ENCODE measurements at regions not wholly inside any gene's neighbourhood (a gene's known extent, or its start where the extent isn't known, plus 50 kb on each side); places are given as distances from the start of the nearest gene placed in this dataset.
"Not testable (repeated sequence)": the region's sequence is repeated elsewhere in the genome, so short reads cannot be mapped to it uniquely, and the experiment has no call there.

DNA sequence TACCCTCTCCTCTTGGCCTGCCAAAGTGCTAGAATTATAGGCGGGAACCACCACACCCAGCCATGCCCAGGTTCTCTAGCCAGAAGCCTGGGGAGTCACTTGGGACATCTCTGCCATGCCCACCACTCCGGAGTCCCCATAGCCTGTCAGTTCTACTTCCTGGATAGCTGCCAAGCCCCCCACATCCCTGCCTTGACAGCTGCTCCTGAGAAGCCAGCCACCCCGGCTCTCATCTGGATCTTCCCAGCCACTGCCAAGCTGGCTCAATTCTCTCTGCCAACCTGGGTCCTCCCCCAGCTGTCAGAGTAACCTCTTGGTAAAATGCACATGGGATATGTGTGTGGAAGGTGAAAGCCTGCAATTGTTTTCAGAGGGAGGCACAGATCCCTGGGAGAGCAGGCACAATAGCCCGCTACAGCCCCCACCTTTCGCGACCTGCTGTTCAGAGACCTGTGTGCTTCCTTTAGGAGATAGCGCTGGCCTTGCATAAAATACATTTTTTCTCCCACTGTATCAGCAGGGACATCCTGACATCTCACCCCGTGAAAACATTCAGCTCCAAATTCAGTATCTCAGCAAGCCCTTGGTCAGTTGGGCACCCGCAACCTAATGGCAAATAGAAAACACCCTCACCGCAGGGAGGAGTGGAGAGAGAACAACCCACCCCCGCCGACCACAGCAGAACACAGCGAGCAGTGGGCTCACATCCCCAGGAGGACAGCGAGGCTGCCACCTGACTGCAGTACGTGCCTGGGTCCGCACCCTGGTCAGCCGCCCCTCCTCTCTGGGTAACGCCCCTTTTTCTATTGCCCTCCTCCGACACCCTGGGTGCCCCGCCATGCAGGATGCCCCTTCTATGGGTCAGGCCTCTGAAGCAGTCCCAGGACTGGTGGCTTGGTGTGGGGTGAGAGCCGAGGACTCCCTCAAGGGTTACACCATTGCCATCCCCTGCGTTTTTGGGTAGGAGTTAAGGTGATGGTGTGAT lies 1342.2 kb downstream of the BRD1 start:
- DNase-seq: peak; percentile 77

DNA sequence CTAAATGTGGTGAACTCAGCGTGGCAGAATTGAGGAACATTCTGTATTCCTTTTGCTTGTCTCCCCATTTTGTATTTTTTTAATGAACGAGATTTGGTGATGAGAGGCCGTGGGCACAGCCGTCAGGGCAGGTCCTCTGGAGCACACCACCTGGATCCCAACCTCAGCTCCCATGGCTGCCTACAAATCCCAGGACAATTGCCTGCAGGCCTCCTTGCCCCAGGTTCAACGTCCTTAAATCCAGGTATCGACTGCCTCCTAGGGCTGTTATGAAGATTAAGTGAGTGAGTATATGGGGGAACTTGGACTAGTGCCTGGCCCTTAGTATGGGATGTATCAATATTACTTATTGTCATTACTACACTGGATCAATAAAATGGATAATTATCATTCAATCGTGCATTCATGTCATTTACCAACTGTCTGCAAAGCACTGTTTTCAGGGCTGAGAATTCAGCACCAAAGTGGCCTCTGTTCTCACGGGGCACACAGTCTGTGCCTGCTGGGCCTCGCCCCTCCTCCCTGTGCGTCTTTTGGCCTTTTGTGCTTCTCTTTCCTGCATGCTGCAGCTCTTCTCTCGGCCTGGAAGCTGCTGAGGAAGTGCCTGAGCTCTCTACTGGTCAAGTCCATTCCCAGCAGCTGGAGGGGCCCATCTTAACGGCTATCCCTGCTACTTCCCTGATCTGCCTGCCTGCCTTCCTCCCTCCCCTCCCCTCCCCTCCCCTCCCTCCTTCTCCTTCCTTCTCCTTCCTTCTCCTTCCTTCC lies 1343.7 kb downstream of the BRD1 start:
- no peak for DNase-seq

DNA sequence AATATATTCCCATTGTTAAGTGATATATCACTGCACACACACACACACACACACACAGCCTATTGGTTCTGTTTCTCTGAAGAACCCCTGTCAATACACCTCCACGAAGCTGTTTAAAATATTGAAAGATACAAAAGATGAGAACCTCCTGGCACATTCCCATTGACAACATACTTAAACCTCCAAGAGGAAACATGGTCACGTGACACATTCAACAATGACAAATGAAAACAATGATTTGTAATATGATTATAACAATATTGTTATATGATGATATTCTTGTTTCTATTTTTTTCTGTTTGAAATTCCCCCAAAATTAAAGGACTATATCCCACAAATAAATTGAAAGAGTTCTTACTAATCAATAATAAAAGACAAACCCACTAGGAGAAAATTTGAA lies 1344.9 kb downstream of the BRD1 start:
- DNase-seq: no peak

DNA sequence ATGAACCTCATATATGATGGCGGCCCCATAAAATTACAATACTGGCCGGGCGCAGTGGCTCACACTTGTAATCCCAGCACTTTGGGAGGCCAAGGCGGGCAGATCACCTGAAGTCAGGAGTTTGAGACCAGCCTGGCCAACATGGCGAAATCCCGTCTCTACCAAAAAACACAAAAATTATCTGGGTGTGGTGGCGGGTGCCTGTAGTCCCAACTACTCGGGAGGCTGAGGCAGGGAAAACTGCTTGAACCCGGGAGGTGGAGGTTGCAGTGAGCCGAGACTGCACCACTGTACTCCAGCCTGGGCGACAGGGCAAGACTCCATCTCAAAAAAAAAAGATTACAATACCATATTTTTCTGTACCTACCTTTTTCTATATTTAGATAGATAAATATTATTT lies 1345.5 kb downstream of the BRD1 start:
- DNase-seq: not testable (repeated sequence)

DNA sequence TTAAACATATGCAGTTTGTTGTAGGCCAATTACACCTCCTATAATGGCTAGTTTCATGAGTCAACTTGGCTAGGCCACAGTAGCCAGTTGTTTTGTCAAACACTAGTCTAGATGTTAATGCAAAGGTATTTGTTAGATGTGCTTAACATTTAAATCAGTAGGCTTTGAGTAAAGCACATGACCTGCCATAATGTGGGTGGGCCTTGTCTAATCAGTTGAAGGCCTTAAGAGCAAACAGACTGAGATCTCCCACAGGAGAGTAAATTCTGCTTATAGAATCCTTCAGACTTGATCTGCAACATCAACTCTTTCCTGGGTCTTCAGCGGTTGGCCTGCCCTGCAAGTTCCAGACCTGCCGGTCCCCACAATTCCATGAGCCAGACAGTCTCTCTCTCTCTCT lies 1345.9 kb downstream of the BRD1 start:
- DNase-seq: no peak

DNA sequence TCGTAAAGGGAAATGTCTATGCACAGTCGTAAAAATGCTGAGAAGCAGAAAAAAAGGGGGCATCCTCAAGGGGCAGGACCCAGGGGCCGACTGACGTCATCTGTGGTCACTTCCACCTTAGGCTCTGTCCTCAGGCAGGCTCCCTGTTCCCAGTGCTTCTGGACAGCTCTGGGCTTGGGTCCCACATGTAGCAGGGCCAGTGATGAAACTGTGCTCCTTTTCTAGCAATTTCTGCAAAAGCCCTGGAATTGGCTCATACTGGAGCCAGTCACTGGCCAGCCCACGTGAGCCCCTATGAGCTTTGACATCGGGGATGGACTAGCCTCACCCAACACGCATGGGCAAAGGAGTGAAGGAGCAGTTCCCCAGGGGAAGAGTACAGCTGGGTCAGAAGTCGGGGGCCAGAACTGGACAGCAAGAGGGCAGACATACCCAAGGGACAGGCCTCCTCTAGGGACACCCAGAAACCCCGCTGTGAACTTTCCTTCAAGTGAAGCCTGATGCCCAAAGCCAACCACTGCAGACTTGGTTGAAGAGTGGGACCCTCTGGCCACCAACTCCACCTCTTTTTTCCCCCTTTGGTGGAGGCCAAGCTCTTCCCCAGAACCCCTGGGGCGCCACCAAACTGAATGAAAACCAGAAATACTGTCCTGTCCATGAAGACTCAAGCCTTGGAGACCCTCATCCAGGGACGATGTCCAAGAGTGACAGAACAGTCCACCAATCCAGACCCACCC lies 1349.0 kb downstream of the BRD1 start:
- DNase-seq: no peak

DNA sequence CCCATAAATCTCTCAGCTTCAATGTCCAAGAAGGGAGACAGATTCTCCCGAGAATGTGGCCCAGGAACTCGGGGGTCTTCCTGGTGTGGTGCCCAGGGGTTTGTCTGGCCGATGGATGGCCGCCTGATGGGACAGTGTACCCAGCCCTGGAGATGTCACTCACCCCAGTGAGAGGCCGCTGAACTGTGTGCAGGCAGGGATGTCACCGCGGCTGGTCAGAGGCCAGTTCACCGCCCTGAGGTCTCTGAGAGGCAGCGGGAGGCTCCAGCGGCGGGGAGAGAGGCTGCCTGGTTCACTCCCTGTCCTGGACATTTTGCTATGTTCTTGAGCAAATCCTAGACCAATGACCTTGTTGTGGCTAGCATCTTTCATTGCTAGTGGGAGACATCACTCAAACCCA lies 1349.5 kb downstream of the BRD1 start:
- no peak for DNase-seq

DNA sequence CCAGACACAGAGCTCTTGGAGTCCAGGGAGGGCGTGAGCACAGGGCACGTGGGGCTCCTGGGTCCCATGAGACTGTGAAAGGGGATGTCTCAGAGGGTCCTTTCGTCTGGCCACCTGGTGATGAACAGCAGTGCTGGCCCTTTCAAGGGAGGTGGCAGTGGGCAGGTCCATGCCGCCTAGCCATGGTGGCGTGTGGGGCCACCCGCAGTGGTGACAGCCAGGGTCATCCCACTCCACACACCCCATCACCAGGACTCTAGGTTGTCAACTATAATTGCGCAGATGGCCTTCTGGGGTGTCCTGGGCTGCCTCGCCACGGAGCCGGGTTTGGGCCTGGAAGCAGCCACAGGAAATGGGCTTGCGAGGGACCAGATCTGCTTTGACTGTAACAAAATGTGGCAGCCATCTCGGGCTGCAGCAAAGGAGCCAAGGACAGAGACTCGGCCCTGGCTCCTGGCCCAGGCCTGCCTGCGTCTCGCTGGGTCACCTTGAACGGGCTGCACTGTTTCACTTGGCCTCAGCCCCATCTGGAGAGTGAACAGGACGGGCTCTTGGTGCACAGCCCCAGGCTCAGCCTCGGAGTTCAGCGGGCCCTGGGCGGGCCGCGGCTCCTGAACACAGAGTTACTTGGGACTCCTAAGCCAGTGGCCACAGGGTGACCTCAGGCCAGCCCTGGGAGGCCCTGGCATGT lies 1350.5 kb downstream of the BRD1 start:
- no peak for DNase-seq

DNA sequence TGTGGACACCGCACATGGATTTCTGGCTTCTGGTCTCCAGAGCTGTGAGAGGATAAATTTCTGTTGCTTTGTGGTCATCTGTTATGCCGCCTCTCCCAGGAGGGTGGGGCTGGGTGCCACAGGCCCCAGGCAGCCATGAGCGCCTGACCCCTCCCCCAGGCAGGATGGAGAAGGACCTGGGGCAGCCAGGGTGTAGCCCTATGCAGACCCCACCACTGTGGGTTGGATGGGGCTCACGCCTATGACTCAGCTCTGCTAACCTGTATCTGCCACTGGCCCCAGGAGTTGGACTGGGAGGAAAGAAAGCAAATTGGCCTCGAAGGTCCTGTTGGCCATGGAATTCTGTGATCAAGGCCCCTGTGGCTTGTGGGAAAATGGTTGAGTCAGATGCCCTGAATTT lies 1351.1 kb downstream of the BRD1 start:
- no peak for DNase-seq

DNA sequence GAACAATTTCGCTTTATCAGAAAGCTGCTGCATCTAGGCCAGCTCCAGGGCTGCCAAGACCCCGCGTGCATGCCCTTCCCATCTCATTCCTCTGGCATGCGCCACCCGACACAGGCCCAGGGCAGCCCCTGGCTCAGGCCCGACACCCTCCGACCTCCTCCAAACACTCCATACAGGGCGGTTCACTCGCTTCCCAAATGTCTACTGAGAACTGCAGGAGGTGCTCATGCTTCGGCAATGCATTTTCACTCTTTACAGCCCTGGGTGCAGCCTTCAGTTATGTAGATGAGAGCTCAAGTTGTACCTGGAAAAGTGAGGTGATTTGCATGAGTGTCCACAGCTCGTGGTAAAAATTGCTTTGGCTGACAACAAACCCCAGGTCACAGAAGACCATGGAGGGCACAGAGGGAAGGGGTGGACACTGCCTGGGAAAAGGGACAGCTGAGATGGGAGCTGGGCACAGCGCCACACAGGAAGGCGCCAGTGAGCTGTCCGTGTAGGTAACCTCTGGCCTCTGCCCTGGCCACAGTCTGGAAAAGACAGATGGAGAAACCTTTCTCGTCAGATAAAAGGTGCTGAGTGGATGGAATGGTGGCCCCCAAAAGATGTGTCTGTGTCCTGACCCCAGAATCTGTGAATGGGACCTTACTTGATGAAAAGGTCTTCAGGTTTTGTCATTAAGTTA lies 1351.9 kb downstream of the BRD1 start:
- no peak for DNase-seq

DNA sequence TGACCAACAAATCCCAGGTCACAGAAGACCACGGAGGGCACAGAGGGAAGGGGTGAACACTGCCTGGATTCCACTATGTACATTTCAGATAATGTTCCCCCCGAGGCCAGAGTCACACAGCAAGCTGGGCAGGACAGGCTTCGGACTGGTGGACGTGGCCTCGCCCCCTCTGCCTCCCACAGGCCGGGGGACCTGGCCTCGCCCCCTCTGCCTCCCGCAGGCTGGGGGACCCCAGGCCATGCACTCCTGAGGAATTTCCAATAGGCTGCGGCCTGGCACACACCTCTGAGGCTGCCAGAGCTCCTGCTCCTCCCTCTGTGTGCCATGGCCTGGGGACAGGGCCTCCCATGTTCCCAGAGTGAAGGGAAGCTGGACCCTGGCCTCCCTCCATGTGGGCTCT lies 1352.8 kb downstream of the BRD1 start:
- DNase-seq: no peak

DNA sequence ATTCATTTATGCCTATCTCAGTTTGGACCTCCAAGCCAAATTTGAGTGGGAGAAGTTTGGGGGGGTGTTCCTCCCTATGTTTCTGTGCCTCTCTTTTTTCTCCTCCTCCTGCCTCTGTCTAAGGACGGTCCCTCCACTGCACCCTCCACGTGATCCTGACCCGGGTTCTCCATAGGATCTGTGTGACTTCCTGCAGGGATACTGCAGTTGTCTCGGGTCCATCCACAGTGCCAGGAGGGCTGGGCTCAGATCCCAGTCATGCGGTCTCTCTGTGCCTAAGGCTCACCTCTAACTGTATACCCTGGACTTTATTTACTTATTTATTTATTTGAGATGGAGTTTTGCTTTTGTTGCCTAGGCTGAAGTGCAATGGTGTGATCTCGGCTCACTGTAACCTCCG lies 1354.5 kb downstream of the BRD1 start:
- no peak for DNase-seq

DNA sequence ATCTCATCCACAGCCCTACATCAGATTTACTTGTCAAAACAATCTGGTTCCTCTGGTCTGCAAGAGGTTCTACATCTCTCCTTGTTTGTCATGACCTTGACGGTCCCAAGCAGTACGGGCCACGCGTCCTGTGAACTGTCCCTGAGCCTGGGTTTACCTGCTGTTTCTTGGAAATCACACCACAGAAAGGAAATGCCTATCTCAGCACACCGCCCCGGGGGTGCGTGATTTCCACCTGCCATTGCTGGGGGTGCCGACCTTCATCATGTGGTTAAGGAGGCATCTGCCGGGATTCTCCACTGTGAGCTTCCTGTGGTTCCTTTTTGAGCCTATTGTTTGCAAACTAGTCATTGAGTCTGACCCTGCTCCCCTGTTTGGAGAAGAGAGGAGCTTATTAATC lies 1363.4 kb downstream of the BRD1 start:
- no peak for DNase-seq

DNA sequence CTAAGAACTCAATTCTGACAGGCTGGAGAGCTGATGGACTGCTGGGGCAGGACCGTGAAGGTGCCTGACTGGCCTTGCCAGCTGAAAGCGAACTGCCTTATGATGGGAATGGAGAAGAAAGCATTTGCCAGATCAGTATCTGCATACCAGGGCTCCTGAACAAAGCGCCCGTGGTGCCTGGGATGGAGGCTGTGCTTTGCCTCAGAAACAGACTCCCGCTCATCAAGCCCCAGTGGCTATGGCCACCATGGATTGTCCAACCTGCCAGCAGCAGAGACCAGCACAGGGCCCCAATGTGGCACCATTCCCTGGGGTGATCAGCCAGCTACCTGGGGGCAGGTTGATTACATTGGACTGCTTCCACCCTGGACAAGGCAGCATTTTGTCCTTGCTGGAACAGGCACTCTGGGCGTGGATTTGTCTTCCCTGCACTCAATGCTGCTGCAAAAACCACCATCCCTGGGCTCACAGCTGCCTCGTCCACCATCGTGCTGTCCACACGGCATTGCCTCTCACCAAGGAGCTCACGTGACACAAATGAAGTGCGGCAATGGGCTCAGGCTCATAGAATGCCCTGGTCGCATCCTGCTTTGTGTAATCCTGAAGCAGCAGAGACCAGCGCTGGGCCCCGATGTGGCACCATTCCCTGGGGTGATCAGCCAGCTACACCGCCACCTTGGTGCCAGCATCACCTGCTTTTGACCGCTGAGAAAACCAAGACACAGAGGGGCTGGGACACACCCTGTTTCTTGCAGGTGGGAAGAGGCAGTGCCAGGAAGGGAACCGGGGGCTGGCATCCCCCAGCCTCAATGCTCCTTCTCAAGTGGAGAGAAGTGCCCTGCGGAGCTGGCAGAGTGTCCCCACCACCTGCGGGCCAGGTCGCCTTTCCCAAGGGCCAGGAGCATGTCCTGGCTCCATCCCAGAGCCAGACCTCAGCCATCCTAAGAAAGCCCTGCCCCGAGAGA lies 1367.5 kb downstream of the BRD1 start:
- DNase-seq: no peak

DNA sequence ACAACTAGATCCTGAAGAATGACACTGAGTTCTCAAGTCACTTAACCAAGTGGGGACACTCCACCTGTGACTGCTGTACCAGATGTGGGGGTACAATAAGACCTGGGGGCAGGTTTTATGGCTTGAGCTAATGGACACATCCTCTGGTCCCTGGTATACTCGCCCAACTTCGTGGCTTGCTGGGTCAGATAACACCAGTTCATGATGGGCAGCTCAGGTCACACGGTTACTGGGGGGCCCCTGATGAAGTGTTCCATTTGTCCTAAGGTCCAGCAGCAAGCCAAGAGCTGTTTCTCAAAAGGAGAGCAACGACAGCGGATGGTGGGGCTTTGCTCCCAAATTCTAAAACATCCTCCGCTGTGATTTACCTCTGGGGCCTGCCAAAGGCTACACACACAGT lies 1368.4 kb downstream of the BRD1 start:
- DNase-seq: no peak

DNA sequence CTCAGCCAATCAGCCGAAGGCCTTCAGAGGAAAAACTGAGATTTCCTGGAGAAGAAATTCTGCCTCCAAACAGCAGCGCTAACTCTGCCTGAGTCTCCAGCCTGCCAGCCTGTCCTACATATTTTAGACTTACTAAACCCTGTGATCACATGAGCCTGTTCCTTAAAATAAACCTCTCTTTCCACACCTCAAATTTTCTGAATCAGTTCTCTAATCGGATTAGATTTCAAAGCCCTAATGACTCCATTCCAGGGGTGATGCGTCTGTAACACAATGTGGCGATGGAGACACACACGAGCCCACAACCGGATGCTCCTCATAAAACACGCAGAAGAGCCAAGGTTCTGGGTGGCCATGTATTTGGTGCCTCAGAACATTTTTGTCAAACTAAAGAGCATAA lies 1371.2 kb downstream of the BRD1 start:
- no peak for DNase-seq

DNA sequence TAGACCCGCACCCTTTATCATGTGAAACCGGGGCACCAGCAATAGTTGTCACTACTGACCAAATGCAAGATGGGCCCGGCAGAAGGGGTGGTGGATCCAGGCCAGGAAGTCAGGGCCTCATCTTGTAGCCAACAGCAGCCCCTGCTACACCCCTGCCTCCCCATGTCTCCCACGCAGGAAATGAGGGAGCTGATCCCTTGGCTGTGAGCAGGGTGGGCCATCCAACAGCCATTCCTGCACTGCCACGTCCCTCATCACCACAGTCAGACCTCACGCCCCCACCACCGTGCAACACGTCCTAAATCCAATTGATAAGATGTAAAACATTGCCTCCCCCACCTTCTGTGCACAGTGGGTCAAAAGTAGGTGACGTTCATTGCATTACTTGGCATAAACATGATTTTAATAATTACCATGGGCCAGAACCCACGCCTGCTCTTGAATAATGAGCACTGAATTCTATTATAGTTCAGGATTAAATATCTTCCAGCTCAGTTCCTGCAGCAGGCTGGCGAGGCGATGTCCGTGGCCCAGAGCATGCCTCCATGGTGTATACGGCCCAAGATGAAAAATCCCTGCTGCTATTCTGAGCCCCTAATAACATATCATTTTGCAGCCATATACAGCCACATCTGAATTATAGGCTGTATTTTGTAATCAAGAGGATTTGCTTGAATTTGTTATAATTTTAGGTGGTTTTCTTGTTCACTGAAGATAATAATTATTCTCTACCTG lies 1373.8 kb downstream of the BRD1 start:
- DNase-seq: no peak

DNA sequence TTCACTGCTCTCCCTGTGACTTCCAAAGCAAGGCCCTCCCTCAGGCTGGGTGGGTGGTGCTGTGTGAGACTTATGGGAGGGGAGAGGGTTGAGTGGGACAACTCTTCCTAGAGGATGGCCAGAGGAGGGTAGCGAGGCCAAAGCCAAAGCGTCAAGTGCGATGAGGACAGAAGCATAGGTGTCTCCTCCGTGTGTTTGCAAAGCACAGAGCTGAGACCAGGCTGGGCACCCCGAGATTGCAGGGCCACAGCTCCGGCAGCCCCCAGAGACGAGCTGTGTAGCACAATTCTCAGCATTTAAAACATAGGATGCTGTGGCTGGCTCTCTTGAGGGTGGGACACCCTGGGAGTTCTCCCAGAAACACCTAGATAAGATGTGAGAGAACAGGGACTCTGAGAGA lies 1374.5 kb downstream of the BRD1 start:
- DNase-seq: no peak

DNA sequence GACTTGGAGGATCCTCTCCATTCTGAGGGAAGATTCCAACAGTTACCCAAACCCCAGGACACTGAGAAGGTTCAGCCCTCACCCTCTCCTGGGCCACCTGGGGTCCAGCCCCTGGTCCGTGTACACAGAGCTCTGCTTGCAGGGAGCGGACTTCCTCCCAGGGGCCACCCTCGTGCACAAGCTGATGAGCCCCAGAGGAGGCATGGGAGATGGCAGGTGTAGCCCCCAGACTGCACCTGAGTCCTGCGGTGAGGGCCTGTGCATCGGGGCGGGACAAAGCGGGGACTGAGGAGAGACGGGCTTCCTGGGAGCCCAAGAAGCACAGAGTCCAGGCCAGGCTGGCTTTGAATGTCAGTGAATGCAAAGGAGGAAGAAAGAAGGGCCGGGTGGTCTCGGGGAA lies 1374.9 kb downstream of the BRD1 start:
- DNase-seq: no peak

DNA sequence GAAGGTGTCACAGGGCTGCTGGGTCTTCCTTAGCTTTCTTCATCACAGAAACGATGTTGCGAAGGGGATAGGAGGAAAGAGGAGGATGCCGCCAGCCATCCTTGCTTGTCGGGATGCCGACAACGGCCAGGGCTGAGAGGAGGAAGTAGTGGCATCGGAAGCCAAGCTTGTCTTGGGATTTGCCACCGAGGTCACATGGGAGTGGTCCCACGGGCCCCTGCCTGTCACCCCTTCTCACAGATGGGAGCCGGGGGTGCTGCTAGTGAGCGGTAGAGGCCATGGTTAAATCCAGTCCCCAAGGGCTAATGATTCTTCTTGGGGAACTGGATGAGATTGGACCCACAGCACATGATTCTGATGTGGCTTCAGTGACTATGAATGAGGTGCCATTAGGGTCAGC lies 1375.8 kb downstream of the BRD1 start:
- no peak for DNase-seq

Data from NCI-H2171 (cell line).